SU-DHL-6 (cell line): ENCODE measurements at regions not wholly inside any gene's neighbourhood (a gene's known extent, or its start where the extent isn't known, plus 50 kb on each side); places are given as distances from the start of the nearest gene placed in this dataset.

Source experiments
- CTCF ChIP-seq: fragments of 200-600 bp; sonication (generic); IDR thresholded peaks from one replicate; pipeline ENCODE4 v1.5.1; 2017; ENCODE audit warnings: antibody characterized with exemption, mild to moderate bottlenecking, low read length, moderate library complexity; ENCODE audit not compliant: insufficient read depth, poor library complexity, severe bottlenecking
- EZH2phosphoT487 ChIP-seq: fragments of 200-600 bp; sonication (generic), shearing (Covaris generic); conservative IDR thresholded peaks from 2 replicates; pipeline ENCODE4 v1.6.1; 2018; ENCODE audit warnings: mild to moderate bottlenecking, antibody characterized with exemption, low read length, moderate library complexity, mixed read lengths

GRCh38 chr4:138401334-138401733 is 159.2 kb upstream of the SLC7A11 start:
- TF ChIP-seq CTCF, result no peak
- no peak for TF ChIP-seq EZH2phosphoT487
